ENCODE measurements at regions not wholly inside any gene's neighbourhood (a gene's known extent, or its start where the extent isn't known, plus 50 kb on each side); places are given as distances from the start of the nearest gene placed in this dataset.
"Not testable (repeated sequence)": the region's sequence is repeated elsewhere in the genome, so short reads cannot be mapped to it uniquely, and the experiment has no call there.

GRCh38 chr5:97523336-97523735 is 340.3 kb upstream of the RIOK2 start:
- not testable (repeated sequence) for H3K79me2 ChIP-seq (replicated peaks; ENCODE audit: insufficient read depth, low read length); H3K9me3 ChIP-seq (ENCODE audit: low read length); H3K27me3 ChIP-seq (ENCODE audit: insufficient read depth, low read depth, low read length); H3K9ac ChIP-seq (ENCODE audit: low read length); H3F3A ChIP-seq (ENCODE audit: insufficient read depth, low read length, poor library complexity, severe bottlenecking); H4K20me1 ChIP-seq (ENCODE audit: insufficient read depth); H3K4me2 ChIP-seq (ENCODE audit: low read length); H2AFZ ChIP-seq (ENCODE audit: low read depth, low read length); H3K27ac ChIP-seq (ENCODE audit: low read length); H3K9me2 ChIP-seq (ENCODE audit: insufficient read depth, low read length); H3K36me3 ChIP-seq (ENCODE audit: insufficient read depth, low read length); H3K4me3 ChIP-seq (ENCODE audit: low read length)

GRCh38 chr5:97525780-97526179 is 342.7 kb upstream of the RIOK2 start:
- no peak for TF ChIP-seq TAF1 (IDR thresholded peaks at IDR 0.05; ENCODE audit: low read depth)
- no peak for TF ChIP-seq SMC3 (conservative IDR thresholded peaks at IDR 0.05; ENCODE audit: poor library complexity)
- no peak for TF ChIP-seq REST (IDR thresholded peaks at IDR 0.05; ENCODE audit: borderline replicate concordance)
- no peak for TF ChIP-seq EP300 (conservative IDR thresholded peaks at IDR 0.05; ENCODE audit: poor library complexity, severe bottlenecking)
- TF ChIP-seq RAD21 (conservative IDR thresholded peaks at IDR 0.05), result no peak
- no peak for TF ChIP-seq CTCF (IDR thresholded peaks at IDR 0.05; ENCODE audit: poor library complexity, severe bottlenecking)
- TF ChIP-seq EZH2 (IDR thresholded peaks at IDR 0.05; ENCODE audit: borderline replicate concordance, insufficient read depth, low read length, poor library complexity, severe bottlenecking), result no peak
- no peak for TF ChIP-seq POLR2AphosphoS5 (IDR thresholded peaks at IDR 0.05)
- no peak for TF ChIP-seq MXI1 (conservative IDR thresholded peaks at IDR 0.05; ENCODE audit: poor library complexity, severe bottlenecking)
- Histone ChIP-seq H2AFZ (ENCODE audit: low read depth, low read length) (no peak overlapping the region), H3K9ac (ENCODE audit: low read length) (no peak overlapping the region), H3K9me2 (ENCODE audit: insufficient read depth, low read length) (no peaks in the 10 kb centered on the region), H3K36me3 (ENCODE audit: insufficient read depth, low read length) (no peaks in the 10 kb centered on the region), H3K4me3 (ENCODE audit: low read length) (no peak overlapping the region), H3K79me2 (replicated peaks; ENCODE audit: insufficient read depth, low read length) (no peaks in the 10 kb centered on the region), H3F3A (ENCODE audit: insufficient read depth, low read length, poor library complexity, severe bottlenecking) (no peaks in the 10 kb centered on the region), H3K9me3 (ENCODE audit: low read length) (no peaks in the 10 kb centered on the region), H3K4me2 (ENCODE audit: low read length) (no peak overlapping the region), H4K20me1 (ENCODE audit: insufficient read depth) (no peaks in the 10 kb centered on the region), H3K27ac (ENCODE audit: low read length) (no peak overlapping the region), H3K27me3 (ENCODE audit: insufficient read depth, low read depth, low read length) (no peaks in the 10 kb centered on the region)

- H3K9me2 ChIP-seq (ENCODE audit: insufficient read depth, low read length), result no peaks in the 10 kb centered on the region
- no peaks in the 10 kb centered on the region for H4K20me1 ChIP-seq (ENCODE audit: insufficient read depth)
- no peaks in the 10 kb centered on the region for H3F3A ChIP-seq (ENCODE audit: insufficient read depth, low read length, poor library complexity, severe bottlenecking)
- H3K79me2 ChIP-seq (replicated peaks; ENCODE audit: insufficient read depth, low read length), result no peaks in the 10 kb centered on the region
- H3K27me3 ChIP-seq (ENCODE audit: insufficient read depth, low read depth, low read length), result no peaks in the 10 kb centered on the region
- H3K9ac ChIP-seq (ENCODE audit: low read length), result no peak overlapping the region
- no peak overlapping the region for H3K4me3 ChIP-seq (ENCODE audit: low read length)
- H3K27ac ChIP-seq (ENCODE audit: low read length), result no peak overlapping the region
- H3K4me2 ChIP-seq (ENCODE audit: low read length), result no peak overlapping the region
- H3K36me3 ChIP-seq (ENCODE audit: insufficient read depth, low read length), result no peaks in the 10 kb centered on the region
- H3K9me3 ChIP-seq (ENCODE audit: low read length), result no peaks in the 10 kb centered on the region
- no peak for TF ChIP-seq REST (IDR thresholded peaks at IDR 0.05; ENCODE audit: borderline replicate concordance)
- no peak for TF ChIP-seq TAF1 (IDR thresholded peaks at IDR 0.05; ENCODE audit: low read depth)
- no peak for TF ChIP-seq POLR2AphosphoS5 (IDR thresholded peaks at IDR 0.05)
- TF ChIP-seq EP300 (conservative IDR thresholded peaks at IDR 0.05; ENCODE audit: poor library complexity, severe bottlenecking), result no peak
- TF ChIP-seq CTCF (IDR thresholded peaks at IDR 0.05; ENCODE audit: poor library complexity, severe bottlenecking), result no peak
- TF ChIP-seq RAD21 (conservative IDR thresholded peaks at IDR 0.05), result no peak
- no peak for TF ChIP-seq MXI1 (conservative IDR thresholded peaks at IDR 0.05; ENCODE audit: poor library complexity, severe bottlenecking)
- no peak for TF ChIP-seq EZH2 (IDR thresholded peaks at IDR 0.05; ENCODE audit: borderline replicate concordance, insufficient read depth, low read length, poor library complexity, severe bottlenecking)
- TF ChIP-seq SMC3 (conservative IDR thresholded peaks at IDR 0.05; ENCODE audit: poor library complexity), result no peak
- H2AFZ ChIP-seq (ENCODE audit: low read depth, low read length), result no peak overlapping the region
These were observed 345.9 kb upstream of the RIOK2 start for GRCh38 chr5:97528941-97529340.
